Hepatocyte (in vitro differentiated cells): ENCODE measurements at regions not wholly inside any gene's neighbourhood (a gene's known extent, or its start where the extent isn't known, plus 50 kb on each side); places are given as distances from the start of the nearest gene placed in this dataset.

Experiments
- DNase-seq: peaks from one replicate; pipeline ENCODE4 v3.0.0-alpha.2; 2016; ENCODE audit warnings: low spot score
- H2AFZ ChIP-seq: fragments of 200-600 bp; sonication (generic); 2 replicates; pipeline ENCODE4 v1.6.0; 2016; ENCODE audit warnings: antibody characterized with exemption, mild to moderate bottlenecking
- H3K27ac ChIP-seq: fragments of 200-600 bp; sonication (generic); 2 replicates; pipeline ENCODE4 v1.5.1; 2016; ENCODE audit warnings: mild to moderate bottlenecking
- H3K27me3 ChIP-seq: fragments of 200-600 bp; sonication (generic); 2 replicates; pipeline ENCODE4 v1.6.1; 2016
- H3K36me3 ChIP-seq: fragments of 200-600 bp; sonication (generic); replicated peaks from 2 replicates; pipeline ENCODE4 v1.5.1; 2016; ENCODE audit warnings: low read depth; ENCODE audit not compliant: insufficient read depth
- H3K4me1 ChIP-seq: fragments of 200-600 bp; sonication (generic); 2 replicates; pipeline ENCODE4 v1.5.1; 2016; ENCODE audit warnings: mild to moderate bottlenecking, moderate library complexity; ENCODE audit not compliant: insufficient read depth
- H3K4me2 ChIP-seq: fragments of 200-600 bp; sonication (generic); 2 replicates; pipeline ENCODE4 v1.6.0; 2016
- H3K4me3 ChIP-seq: fragments of 200-600 bp; sonication (generic); 2 replicates; pipeline ENCODE4 v1.5.1; 2016; ENCODE audit warnings: mild to moderate bottlenecking
- H3K79me2 ChIP-seq: fragments of 200-600 bp; sonication (generic); 2 replicates; pipeline ENCODE4 v1.6.0; 2017; ENCODE audit warnings: mild to moderate bottlenecking
- H3K9me2 ChIP-seq: fragments of 200-600 bp; sonication (generic); replicated peaks from 2 replicates; pipeline ENCODE4 v1.6.0; 2017; ENCODE audit warnings: mild to moderate bottlenecking; ENCODE audit not compliant: insufficient read depth
- H3K9me3 ChIP-seq: fragments of 200-600 bp; sonication (generic); 2 replicates; pipeline ENCODE4 v1.5.1; 2016; ENCODE audit warnings: low read depth, mild to moderate bottlenecking
- H4K20me1 ChIP-seq: fragments of 200-600 bp; sonication (generic); 2 replicates; pipeline ENCODE4 v1.6.0; 2016; ENCODE audit warnings: mild to moderate bottlenecking; ENCODE audit not compliant: insufficient read depth, poor library complexity, severe bottlenecking
- CTCF ChIP-seq: fragments of 200-600 bp; sonication (generic); IDR thresholded peaks from 2 replicates; pipeline ENCODE4 v1.5.1; 2016; ENCODE audit warnings: antibody characterized with exemption, mild to moderate bottlenecking; ENCODE audit not compliant: poor library complexity
- EZH2 ChIP-seq: fragments of 200-600 bp; sonication (generic); IDR thresholded peaks from 2 replicates; pipeline ENCODE4 v1.6.1; 2016; ENCODE audit warnings: antibody characterized with exemption, mild to moderate bottlenecking, borderline replicate concordance
- EZH2phosphoT487 ChIP-seq: fragments of 200-600 bp; sonication (generic); IDR thresholded peaks from one replicate; pipeline ENCODE4 v1.6.1; 2018; ENCODE audit warnings: antibody characterized with exemption, mild to moderate bottlenecking, low read depth, moderate library complexity; ENCODE audit not compliant: unreplicated experiment, severe bottlenecking
- WGBS: methylation state at CpG from one replicate; pipeline ENCODE4 v1.1.6; 2016; ENCODE audit warnings: low lambda C conversion rate; ENCODE audit errors: missing lambda C conversion rate; 5-methylcytosine and 5-hydroxymethylcytosine counted together

DNA sequence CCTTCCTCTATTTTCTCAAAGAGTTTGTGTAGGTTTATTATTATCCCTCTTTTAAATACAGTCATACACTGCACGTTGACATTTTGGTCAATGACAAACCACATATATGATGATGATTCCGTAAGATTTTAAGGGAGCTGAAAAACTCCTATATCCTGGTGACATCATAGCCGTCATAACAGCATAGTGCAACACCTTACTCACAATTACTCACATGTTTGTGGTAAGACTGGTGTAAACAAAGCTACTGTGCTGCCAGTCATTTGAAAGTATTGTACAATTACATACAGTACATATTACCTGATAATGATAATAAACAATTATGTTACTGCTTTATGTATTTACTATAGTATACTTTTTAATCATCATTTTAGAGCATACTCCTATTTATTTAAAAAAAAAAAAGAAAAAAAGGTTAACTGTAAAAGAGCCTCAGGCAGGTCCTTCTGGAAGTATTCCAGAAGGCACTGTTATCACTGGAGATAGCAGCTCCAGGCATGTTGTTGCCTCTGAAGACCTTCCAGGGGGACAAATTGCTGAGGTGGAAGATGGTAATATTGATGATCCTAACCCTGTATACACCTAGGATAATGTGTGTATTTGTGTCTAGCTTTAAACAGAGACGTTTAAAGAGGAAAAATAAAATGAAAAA lies 123.3 kb upstream of the CDK1 start:
- Histone ChIP-seq H3K9me2 (no peaks in the 10 kb centered on the region), H3K27me3 (no peaks in the 10 kb centered on the region), H3K79me2 (no peaks in the 10 kb centered on the region), H3K4me1 (peaks cover 7% of the 10 kb centered on the region), H3K27ac (no peak overlapping the region), H3K4me3 (no peak overlapping the region), H3K4me2 (no peak overlapping the region), H3K36me3 (no peaks in the 10 kb centered on the region), H4K20me1 (no peaks in the 10 kb centered on the region), H3K9me3 (no peaks in the 10 kb centered on the region), H2AFZ (no peak overlapping the region)
- 65% methylated on average over 4 of the region's 4 CpGs for WGBS
- DNase-seq = no peak
- TF ChIP-seq EZH2phosphoT487 (no peak), EZH2 (no peak), CTCF (no peak)

DNA sequence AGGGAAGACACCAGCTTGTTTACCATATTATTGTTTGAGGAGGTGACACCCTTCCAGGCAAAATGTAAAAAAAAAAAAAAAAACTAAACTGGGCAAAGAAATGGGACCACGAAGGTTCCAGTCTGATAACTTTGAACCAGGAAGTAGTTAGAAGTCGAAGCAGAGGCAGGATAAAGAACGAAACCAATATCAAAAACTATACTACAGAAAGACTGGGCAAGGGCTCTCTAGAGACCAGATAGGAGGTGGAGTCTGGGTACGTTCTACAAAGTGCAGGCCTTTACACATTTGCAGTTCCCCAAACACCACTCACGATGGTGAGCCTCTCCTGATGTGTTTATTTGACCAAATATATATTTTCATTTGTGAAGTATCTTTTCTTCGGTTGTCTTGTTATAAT lies 125.7 kb upstream of the CDK1 start:
- H3K27me3 ChIP-seq = no peaks in the 10 kb centered on the region
- H3K4me3 ChIP-seq = no peak overlapping the region
- TF ChIP-seq EZH2phosphoT487 (no peak), EZH2 (no peak), CTCF (no peak)
- WGBS = 93% methylated on average over 6 of the region's 6 CpGs
- no peak for DNase-seq
- no peaks in the 10 kb centered on the region for H3K9me3 ChIP-seq
- H3K4me1 ChIP-seq = peaks cover 11% of the 10 kb centered on the region
- H4K20me1 ChIP-seq = no peaks in the 10 kb centered on the region
- no peaks in the 10 kb centered on the region for H3K9me2 ChIP-seq
- H3K36me3 ChIP-seq = no peaks in the 10 kb centered on the region
- no peak overlapping the region for H3K27ac ChIP-seq
- no peak overlapping the region for H3K4me2 ChIP-seq
- no peak overlapping the region for H2AFZ ChIP-seq
- no peaks in the 10 kb centered on the region for H3K79me2 ChIP-seq

- Histone ChIP-seq H3K4me2 (no peak overlapping the region), H3K36me3 (no peaks in the 10 kb centered on the region), H3K27me3 (no peaks in the 10 kb centered on the region), H3K4me3 (no peak overlapping the region), H3K9me2 (no peaks in the 10 kb centered on the region), H3K79me2 (no peaks in the 10 kb centered on the region), H3K27ac (no peak overlapping the region), H3K4me1 (peaks cover 16% of the 10 kb centered on the region), H2AFZ (no peak overlapping the region), H4K20me1 (no peaks in the 10 kb centered on the region), H3K9me3 (no peaks in the 10 kb centered on the region)
- no peak for TF ChIP-seq EZH2phosphoT487
- no peak for TF ChIP-seq CTCF
- TF ChIP-seq EZH2 = no peak
- DNase-seq = no peak
These were observed 127.9 kb upstream of the CDK1 start for GRCh38 chr10:60650378-60650800.
